ENCODE measurements at regions not wholly inside any gene's neighbourhood (a gene's known extent, or its start where the extent isn't known, plus 50 kb on each side); places are given as distances from the start of the nearest gene placed in this dataset.

DNA sequence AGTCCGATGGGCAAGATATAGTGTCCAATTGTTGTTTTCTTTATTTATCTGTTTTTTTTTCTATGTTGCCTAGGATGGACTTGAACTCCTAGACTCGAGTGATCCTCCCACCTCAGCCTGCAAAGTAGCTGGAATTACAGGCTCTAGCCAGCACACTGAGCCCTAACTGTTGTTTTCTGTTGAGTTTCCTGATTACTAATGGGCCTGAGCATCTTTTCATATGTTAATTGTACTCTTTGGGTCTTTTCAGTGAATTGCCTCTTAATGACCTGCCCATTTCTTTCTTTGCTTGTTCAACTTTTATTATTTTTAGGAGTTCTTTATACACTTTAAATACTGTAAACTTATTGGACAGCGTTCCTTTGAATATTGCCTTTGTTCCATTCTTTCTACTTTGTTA is 213.0 kb downstream of the HS3ST3B1 start:
- TF ChIP-seq ZNF121 (CRISPR knock-in tag; IDR thresholded peaks at IDR 0.05) (no peak), CTCF (IDR thresholded peaks at IDR 0.05) (no peak), FOXP4 (CRISPR knock-in tag; IDR thresholded peaks at IDR 0.05) (0 out of 2 replicates have a peak, but pooled peaks have one; percentile 22)
- TF ChIP-seq, protein P1, sequence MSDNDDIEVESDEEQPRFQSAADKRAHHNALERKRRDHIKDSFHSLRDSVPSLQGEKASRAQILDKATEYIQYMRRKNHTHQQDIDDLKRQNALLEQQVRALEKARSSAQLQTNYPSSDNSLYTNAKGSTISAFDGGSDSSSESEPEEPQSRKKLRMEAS (CRISPR knock-in tag; IDR thresholded peaks at IDR 0.05), result no peak

Measured in WTC11 (cell line).